Right renal pelvis (tissue), 4 donors: ENCODE measurements at regions not wholly inside any gene's neighbourhood (a gene's known extent, or its start where the extent isn't known, plus 50 kb on each side); places are given as distances from the start of the nearest gene placed in this dataset.
A peak's percentile ranks its signal among the peaks of the same experiment; 100 is the strongest.
"Not testable (repeated sequence)": the region's sequence is repeated elsewhere in the genome, so short reads cannot be mapped to it uniquely, and the experiment has no call there.

Experiments used
- DNase-seq, 4 donors: peaks; one replicate each; pipeline ENCODE4 v3.0.0-alpha.2; 2013; ENCODE audit warnings: low read depth in 4 of 4, low spot score in 3 of 4, missing footprints in 1 of 4

DNA sequence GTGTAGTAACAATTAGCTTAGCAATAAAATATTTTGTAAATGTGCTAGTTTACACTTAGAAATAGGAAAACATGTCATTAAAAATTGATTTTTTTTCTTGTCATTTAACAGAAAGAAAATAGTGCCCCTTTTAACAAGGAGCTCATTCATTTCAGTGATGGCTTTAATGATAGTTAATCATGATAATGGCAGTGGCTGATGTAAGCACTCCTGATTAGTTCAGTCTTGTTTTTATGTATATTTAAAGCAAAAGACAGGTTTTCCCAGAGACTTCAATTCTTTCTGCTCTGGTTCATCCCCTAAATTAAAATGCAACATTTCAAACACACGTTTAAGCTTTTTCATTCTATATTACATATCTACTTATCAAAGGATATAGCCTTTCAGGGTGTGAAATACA is 1039.5 kb upstream of the PCDH7 start:
- no peak for DNase-seq

GRCh38 chr4:29704059-29704458 is 1016.1 kb upstream of the PCDH7 start:
- no peak for DNase-seq

DNA sequence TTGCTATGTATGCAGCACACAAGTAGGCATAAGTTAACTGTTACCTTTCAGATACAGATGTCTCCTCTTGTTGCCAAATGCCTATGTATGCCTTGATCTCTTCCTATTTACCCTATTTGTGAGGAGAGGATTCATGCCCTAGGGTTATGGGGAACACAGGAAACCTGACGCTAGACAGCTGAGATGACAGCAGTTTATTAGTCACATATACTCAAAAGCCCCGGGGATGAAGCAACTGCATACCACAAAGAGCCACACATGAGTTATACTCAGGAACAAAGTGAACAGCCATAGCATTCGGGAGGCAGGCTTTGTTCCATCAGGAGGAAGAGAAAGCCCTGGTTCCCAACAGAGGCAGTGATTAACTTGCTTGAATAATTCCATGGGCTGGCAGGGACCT is 1011.7 kb upstream of the PCDH7 start:
- DNase-seq, result no peak

- DNase-seq, result no peak
Observed at GRCh38 chr4:29710519-29710918, 1009.6 kb upstream of the PCDH7 start.

DNA sequence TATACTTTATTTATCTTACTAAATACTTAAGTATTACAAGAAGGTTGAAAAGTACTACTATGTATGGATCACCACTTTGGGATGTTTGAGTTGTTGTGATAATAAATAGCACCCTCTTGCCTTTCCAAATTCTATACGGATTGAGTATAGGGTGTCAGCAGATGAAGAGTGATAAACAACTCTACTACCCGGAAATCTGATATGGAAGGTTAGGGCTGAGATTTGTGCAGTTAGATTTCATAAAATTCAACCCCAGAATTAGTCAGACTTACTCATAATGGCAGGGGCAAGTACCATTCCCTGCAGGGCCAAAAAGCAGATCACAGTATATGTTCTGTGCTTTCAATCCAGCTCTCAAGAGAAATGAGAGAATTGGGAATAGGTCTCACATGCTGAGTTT is 1008.9 kb upstream of the PCDH7 start:
- DNase-seq, result no peak

DNA sequence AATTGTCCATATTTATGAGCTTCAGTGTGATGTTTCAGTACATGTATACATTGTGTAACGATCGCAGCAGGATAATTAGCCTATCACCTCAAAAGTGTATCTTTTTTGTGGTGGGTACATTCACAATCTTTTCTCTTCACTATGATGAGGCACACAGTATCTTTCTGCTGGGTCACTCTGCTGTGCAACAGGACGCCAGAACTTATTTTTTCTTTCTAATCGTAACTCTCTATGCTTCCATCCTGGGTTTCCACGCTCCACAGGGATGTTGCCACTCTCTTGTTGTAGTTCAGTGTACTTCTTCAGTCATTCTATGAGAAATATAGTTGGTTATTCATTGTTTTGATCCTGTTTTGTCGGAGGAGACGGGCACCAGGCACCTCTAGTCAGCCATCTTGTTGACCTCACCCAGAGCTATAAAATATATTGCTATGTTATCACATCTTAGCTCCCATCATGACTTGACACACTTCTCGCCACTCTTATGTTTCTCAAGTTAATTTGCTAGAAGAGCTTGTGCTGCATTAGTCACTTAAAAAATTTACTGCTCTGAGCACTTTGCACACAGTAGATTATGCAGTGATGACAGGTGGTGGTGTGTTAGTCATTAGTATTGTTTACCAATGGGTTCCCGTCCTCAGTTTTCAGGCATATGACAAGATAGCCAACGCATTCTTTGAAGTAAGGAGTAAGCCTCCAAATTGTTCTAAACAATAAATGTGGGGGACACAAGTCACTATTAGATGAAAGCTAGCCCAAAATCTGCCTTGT is 1002.7 kb upstream of the PCDH7 start:
- DNase-seq, result no peak

- DNase-seq, result no peak
Observed at GRCh38 chr4:29718136-29718535, 1002.0 kb upstream of the PCDH7 start.

DNA sequence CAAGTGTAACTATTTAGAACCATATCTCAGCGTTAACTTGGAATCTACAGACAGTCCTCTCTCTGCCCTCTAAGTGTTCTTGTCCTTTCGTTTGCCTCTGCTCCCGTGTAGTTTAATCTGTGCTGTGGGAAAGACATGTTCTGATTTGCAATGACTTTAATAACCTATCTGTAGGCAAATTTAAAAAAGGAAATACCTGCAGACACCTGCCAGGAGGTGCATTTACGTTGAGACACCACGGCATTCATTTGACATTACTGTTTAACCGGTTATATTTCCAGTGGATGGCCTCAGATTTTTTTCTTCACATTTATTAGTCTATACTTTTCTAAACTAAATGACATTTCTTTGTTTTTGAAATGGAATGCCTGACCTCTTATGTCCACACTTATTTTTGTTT is 997.9 kb upstream of the PCDH7 start:
- DNase-seq, result no peak

DNA sequence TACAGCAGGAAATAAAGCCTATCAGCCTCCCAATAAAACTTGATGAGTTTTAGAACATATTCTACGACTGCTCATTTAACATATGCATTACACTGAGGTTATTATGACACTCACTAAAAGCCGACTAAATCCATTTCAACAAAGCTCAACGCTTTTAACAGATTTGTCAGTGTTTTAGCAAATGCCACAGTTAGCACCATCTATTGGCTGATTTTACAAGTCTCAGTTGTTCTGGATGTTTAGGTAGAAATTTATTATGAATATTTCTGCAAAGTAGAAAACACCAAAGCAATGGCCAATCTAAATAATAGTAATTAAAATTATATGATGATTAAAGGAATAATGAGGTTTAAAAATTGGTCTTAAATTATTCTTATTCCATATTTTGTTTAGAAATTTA is 993.2 kb upstream of the PCDH7 start:
- no peak for DNase-seq

DNA sequence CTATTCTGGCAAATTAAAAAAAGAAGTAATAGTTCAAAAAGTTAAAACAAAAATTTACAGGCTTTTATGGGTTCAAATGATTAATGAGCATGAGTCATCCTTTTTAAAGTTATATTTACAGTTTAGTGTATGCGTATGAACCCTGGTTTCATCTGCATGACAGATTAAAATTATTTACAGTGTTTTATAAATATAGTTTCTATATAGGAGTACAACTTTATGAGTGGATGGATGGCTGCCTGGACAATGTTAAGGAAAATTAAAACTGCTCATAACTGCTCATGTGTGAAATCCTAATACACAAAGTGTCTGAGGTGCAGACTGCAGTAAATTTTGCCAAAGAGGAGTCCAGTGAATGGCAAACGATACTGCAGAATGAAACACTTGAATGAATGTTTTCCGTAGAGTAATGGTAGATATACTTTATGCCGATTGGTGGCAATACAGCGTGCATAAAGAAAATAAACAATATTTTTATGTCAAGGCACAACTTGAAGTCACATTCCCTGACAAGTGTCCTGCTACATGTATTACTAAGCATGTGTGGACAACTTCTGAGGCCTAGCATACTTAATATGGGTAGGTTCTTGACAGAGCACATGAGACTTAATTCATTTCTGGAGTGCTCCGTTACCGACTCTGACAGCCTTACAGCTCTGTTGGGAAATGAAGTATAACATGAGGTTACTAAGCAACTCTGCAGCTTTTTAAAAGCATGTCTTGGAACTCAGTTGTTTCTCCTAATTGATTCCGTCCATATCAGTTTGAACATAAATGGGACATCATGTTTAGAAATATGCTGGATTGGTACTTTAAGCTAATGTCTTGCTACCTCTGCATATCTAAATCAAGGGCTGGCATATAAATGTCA is 985.6 kb upstream of the PCDH7 start:
- DNase-seq, result peak in 1 of 4 donors; percentile 3

DNA sequence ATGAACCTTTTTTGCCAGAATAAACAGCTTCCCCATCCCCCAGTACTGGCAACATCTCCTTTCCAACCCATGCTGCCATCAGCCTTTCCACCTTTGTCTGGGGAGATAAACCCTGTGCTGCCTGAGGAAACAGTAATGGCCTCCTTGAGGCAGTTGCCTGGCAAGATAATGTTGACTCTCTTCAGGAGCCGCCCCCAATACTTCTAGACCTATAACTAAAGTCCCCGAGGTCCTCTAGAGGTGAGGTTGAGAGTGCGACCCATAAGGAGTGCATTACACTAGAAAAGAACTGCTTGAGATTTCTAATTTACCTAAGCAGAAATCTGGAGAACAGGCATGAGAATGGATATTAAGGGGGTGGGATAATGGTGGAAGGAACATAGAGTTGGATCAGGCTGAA is 963.2 kb upstream of the PCDH7 start:
- DNase-seq, result no peak

DNA sequence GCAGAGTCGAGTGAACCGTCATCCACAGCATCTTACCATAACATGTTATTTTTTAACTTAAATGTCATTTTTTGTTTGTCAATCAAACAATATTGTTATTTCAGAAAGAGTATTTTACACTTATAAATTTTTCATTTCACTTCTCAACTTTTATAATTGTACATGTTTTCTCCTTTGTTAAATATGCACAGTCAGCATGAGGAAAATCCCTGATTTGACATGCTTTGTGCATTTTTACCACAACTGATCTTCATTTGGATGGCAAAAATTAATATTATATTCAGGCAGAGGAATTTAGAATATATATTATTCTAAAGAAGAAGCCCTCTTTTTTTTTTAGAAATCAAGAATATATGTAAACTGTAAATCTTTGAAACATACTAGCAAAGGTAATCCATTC is 958.0 kb upstream of the PCDH7 start:
- no peak for DNase-seq

GRCh38 chr4:29770627-29771026 is 949.5 kb upstream of the PCDH7 start:
- no peak for DNase-seq

DNA sequence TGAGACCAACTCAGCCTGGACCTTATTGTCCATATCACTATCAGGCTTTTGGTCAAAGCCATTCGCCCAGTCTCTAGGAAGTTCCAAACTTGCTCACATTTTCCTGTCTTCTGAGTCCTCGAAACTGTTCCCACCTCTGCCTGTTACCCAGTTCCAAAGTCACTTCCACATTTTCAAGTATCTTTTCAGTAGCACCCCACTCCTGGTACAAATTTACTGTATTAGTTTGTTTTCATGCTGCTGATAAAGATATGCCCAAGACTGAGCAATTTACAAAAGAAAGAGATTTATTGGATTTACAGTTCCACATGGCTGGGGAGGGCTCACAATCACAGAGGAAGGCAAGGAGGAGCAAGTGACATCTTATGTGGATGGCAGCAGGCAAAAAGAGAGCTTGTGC is 932.0 kb upstream of the PCDH7 start:
- not testable (repeated sequence) for DNase-seq

DNA sequence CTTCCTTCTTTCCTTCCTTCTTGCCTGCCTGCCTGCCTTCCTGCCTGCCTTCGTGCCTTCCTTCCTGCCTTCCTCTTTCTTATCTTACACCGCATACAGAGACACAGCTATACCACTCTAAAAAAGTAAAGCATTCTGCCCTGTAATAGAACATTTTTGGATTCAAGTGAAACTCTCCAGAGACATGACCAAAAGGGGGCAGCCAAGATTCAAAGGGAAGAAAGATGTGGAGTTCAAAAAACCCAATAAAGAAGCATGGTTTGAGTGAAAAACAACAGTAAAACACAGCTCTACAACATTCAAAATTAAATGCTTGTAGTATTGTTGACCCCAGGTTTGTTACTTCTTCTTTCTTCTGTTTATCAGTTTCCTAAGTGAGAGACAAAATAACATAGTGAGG is 914.9 kb upstream of the PCDH7 start:
- no peak for DNase-seq

- DNase-seq, result no peak
Observed at GRCh38 chr4:29805916-29806480, 914.2 kb upstream of the PCDH7 start.

DNA sequence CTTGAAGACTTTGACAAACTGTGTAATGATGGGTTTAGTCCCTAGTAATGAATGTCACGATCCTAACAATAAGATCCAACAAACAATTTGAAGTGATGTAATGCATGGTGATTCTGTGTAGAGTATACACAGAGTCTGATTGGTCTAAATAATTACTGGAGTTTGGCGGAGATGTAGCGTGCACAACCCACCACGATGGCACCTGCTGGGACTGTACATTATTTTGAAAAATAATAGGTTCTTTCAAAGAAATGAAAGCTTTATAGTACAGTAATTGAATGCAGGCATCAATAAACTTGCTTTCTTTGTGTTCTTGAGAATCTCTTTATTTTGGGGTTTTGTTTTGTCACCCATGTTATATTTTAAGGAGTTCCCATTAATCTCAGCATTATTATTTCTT is 902.2 kb upstream of the PCDH7 start:
- no peak for DNase-seq

DNA sequence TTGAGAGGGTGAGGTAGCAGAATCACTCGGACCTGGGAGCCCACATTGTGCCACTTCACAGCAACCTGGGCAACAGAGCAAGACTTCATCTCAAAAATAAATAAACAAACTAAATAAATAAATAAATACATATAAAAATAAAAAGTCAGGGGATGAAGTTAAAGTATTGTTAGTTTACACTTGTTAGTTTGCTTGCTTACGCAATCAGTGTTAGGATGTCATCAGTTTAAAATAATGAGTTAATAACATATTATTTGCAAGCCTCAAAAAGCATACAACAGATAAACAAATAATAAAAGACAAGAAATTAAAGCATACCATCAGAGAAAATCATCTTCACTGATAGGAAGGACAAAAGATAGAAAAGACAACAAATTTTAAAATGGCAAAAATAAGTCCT is 891.1 kb upstream of the PCDH7 start:
- no peak for DNase-seq

GRCh38 chr4:29852537-29852936 is 867.6 kb upstream of the PCDH7 start:
- no peak for DNase-seq

DNA sequence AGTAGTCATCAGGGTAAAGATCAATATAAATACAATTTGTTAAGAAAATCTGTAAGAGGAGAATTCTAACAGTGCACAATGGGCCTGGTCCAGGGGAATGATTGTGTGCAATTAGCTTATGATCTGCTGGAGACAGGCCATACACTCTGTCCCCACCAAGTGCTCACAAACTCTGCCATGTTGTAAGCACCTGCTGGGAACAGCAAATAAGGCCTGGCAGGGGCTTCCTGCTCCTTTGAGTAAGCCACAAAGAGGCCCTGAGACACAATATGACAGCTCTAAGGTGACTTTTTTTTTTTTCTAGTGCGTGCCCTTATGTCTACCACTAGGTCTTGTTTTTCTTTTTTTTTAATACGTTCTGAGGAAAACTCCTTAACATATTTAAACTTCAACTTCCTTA is 866.3 kb upstream of the PCDH7 start:
- no peak for DNase-seq

GRCh38 chr4:29861307-29861706 is 858.9 kb upstream of the PCDH7 start:
- no peak for DNase-seq

DNA sequence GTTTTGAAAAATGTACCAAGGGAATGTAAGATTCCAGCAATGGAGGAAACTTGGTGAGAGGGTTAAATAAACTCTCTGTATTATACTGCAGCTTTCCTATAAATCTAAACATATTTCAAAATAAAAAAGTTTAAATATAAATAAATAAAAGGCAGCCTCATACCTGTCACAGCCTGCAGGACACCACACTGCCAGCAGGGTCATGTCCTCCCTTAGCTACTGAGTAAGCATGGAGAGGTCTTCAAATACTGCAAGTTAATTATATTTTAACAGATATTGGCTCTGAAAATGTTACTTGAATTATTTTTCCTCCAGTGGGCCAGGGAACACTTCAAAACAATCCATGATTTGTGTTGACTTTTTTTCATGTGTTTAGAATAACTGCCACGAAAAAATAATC is 852.8 kb upstream of the PCDH7 start:
- DNase-seq, result no peak
